ENCODE measurements at regions not wholly inside any gene's neighbourhood (a gene's known extent, or its start where the extent isn't known, plus 50 kb on each side); places are given as distances from the start of the nearest gene placed in this dataset.

GRCh38 chr9:111150181-111150580 lies 111.9 kb upstream of the LPAR1 start:
- no peaks in the 10 kb centered on the region for H3K36me3 ChIP-seq (ENCODE audit: control insufficient read depth, insufficient read depth, low read length)
- intact Hi-C loops (cut with micrococcal nuclease; ENCODE audit: unreplicated experiment) = no loop called here
- CTCF ChIA-PET = no interaction called here
- H3K4me3 ChIP-seq (ENCODE audit: low read depth, low read length) = no peak overlapping the region
- H3K27me3 Mint-ChIP-seq (ENCODE audit: insufficient read depth, unreplicated experiment) = peaks cover 6% of the 10 kb centered on the region
- BruUV-seq (replicated peaks) = no TSS peak
- DNase-seq = no peak
- H3K9me3 Mint-ChIP-seq (ENCODE audit: unreplicated experiment) = no peaks in the 10 kb centered on the region
- H3K4me3 Mint-ChIP-seq (ENCODE audit: unreplicated experiment) = no peak overlapping the region
- POLR2A ChIA-PET = no interaction called here
- H3K27me3 ChIP-seq (replicated peaks; ENCODE audit: control insufficient read depth, insufficient read depth, low read length) = no peaks in the 10 kb centered on the region
- TF ChIP-seq, protein P1, sequence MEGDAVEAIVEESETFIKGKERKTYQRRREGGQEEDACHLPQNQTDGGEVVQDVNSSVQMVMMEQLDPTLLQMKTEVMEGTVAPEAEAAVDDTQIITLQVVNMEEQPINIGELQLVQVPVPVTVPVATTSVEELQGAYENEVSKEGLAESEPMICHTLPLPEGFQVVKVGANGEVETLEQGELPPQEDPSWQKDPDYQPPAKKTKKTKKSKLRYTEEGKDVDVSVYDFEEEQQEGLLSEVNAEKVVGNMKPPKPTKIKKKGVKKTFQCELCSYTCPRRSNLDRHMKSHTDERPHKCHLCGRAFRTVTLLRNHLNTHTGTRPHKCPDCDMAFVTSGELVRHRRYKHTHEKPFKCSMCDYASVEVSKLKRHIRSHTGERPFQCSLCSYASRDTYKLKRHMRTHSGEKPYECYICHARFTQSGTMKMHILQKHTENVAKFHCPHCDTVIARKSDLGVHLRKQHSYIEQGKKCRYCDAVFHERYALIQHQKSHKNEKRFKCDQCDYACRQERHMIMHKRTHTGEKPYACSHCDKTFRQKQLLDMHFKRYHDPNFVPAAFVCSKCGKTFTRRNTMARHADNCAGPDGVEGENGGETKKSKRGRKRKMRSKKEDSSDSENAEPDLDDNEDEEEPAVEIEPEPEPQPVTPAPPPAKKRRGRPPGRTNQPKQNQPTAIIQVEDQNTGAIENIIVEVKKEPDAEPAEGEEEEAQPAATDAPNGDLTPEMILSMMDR (IDR thresholded peaks at IDR 0.05; ENCODE audit: insufficient read depth in 1 of 2, low read depth in 1 of 2, low read length in 1 of 2, severe bottlenecking in 1 of 2, unreplicated experiment in 1 of 2) = no peak
- no peaks in the 10 kb centered on the region for H3K9me3 ChIP-seq
- H3K4me1 Mint-ChIP-seq (ENCODE audit: low read depth, unreplicated experiment) = no peaks in the 10 kb centered on the region
- no peak overlapping the region for H3K27ac Mint-ChIP-seq (ENCODE audit: unreplicated experiment)
- no peaks in the 10 kb centered on the region for H3K4me1 ChIP-seq
- H3K36me3 Mint-ChIP-seq (ENCODE audit: insufficient read depth, unreplicated experiment) = no peaks in the 10 kb centered on the region

DNA sequence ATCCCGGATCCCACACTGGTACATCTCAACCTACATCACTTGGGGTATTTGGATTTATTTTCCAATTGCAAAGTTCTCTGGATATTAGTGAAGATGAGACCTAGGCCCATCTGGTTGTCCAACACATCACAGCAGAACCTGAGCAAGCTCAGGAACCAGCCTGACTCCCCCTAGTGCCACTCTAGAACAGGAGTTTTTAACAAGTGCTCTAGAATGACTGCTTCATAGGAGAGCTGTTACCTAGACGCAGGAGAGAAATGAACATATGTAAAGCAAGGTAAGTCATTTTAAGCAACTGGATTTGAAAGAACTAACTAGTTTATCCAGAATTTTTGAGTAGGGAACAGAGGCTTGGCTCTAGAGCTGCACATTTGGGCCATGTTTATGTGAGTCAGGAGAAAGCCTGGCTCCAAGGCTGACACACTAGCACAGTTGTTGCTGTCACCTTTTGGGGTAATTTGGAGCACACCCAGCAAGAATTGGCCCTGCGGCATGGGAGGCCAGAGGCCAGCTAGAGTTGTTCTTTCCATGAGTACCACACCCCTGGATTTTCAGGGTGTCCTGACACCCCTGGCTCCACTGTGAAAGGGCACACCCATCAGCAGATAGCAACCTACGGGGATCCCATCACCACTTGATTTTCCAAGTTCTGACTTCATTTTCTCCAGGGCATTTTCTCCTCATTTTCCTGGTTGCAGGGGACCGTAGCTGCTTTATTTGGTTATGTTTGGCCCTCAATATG lies 110.9 kb upstream of the LPAR1 start:
- intact Hi-C loops (cut with micrococcal nuclease; ENCODE audit: unreplicated experiment) = loop anchor here (2.0 to 5.0 kb wide), 2 partner anchors 110 to 507 kb away; partner anchors contain the start of gene LPAR1
- H3K4me1 Mint-ChIP-seq (ENCODE audit: low read depth, unreplicated experiment) = no peaks in the 10 kb centered on the region
- peak in 1 of 2 experiments; percentile 8 for DNase-seq

More for the DNA sequence above, 110.9 kb upstream of the LPAR1 start:
- Histone ChIP-seq H3K9me3 (no peaks in the 10 kb centered on the region), H3K36me3 (ENCODE audit: control insufficient read depth, insufficient read depth, low read length) (no peaks in the 10 kb centered on the region), H3K27me3 (replicated peaks; ENCODE audit: control insufficient read depth, insufficient read depth, low read length) (no peaks in the 10 kb centered on the region), H3K4me3 (ENCODE audit: low read depth, low read length) (no peak overlapping the region), H3K4me1 (no peaks in the 10 kb centered on the region)
- Mint-ChIP-seq H3K4me3 (ENCODE audit: unreplicated experiment) (no peak overlapping the region), H3K36me3 (ENCODE audit: insufficient read depth, unreplicated experiment) (no peaks in the 10 kb centered on the region), H3K27me3 (ENCODE audit: insufficient read depth, unreplicated experiment) (peaks cover 6% of the 10 kb centered on the region), H3K27ac (ENCODE audit: unreplicated experiment) (no peak overlapping the region), H3K9me3 (ENCODE audit: unreplicated experiment) (no peaks in the 10 kb centered on the region)
- TF ChIP-seq, protein P1 (IDR thresholded peaks at IDR 0.05; ENCODE audit: insufficient read depth in 1 of 2, low read depth in 1 of 2, low read length in 1 of 2, severe bottlenecking in 1 of 2, unreplicated experiment in 1 of 2) = peak in 1 of 2 experiments; percentile 28
- no TSS peak for BruUV-seq (replicated peaks)
- ChIA-PET CTCF (interaction anchor here (1.0 kb wide), 1 partner anchor 112 kb away, joined by 4 read pairs; no protein-coding TSS in a partner anchor), POLR2A (no interaction called here)

Measured in Caco-2 (cell line).